ENCODE measurements at regions not wholly inside any gene's neighbourhood (a gene's known extent, or its start where the extent isn't known, plus 50 kb on each side); places are given as distances from the start of the nearest gene placed in this dataset.

DNA sequence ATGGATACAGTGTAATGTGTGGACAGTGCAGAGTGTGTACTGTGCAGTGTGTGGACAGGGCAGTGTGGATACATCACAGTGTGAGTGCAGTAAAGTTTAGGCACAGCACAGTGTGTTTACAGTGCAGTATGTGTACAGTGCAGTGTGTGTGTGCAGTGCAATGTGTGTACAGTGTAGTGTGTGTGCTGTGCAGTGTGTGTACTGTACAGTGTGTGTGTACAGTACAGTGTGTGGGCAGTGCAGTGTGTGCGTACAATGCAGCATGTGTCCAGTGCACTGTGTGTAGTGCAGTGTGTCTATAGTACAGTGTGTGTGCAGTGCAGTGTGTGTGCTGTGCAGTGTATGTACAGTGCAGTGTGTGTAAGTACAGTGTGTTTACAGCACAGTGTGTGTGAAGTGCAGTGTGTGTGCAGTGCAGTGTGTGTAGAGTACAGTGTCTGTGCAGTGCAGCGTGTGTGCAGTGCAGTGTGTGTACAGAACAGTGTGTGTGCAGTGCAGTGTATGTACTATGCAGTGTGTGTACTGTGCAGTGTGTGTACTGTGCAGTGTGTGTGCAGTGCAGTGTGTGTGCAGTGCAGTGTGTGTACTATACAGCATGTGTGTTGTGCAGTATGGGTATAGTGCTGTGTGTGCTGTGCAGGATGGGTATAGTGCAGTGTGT lies 385.2 kb downstream of the KIF16B start:
- no peaks in the 10 kb centered on the region for H3K36me3 ChIP-seq
- DNase-seq: no peak
- no peaks in the 10 kb centered on the region for H3K27me3 ChIP-seq (ENCODE audit: insufficient read depth, low read depth, severe bottlenecking)
- TF ChIP-seq, protein P1, sequence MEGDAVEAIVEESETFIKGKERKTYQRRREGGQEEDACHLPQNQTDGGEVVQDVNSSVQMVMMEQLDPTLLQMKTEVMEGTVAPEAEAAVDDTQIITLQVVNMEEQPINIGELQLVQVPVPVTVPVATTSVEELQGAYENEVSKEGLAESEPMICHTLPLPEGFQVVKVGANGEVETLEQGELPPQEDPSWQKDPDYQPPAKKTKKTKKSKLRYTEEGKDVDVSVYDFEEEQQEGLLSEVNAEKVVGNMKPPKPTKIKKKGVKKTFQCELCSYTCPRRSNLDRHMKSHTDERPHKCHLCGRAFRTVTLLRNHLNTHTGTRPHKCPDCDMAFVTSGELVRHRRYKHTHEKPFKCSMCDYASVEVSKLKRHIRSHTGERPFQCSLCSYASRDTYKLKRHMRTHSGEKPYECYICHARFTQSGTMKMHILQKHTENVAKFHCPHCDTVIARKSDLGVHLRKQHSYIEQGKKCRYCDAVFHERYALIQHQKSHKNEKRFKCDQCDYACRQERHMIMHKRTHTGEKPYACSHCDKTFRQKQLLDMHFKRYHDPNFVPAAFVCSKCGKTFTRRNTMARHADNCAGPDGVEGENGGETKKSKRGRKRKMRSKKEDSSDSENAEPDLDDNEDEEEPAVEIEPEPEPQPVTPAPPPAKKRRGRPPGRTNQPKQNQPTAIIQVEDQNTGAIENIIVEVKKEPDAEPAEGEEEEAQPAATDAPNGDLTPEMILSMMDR (IDR thresholded peaks at IDR 0.05; ENCODE audit: low read depth, low read length): no peak
- no peaks in the 10 kb centered on the region for H3K9me3 ChIP-seq (ENCODE audit: severe bottlenecking)
- no peak overlapping the region for H3K4me3 ChIP-seq (ENCODE audit: low read depth, low read length)
- H3K27ac ChIP-seq: no peak overlapping the region

DNA sequence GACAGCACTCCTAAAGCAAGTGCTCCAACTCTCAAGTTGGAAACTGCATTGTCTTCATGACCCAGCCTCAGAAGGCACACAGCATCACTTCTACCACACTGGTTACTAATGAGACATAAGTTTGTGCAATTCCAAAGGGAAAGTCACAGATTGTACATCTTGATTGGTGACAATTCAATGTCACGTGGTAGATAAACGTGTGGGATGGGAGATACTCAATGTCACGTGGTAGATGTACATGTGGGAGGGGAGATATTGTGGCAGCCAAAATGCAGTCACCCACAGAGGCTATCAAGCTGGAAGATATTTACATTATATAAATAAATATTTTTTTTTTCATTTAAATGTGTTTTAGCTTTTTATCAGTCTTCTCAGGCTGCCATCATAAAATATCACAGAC lies 393.3 kb downstream of the KIF16B start:
- no peak overlapping the region for H3K4me3 ChIP-seq (ENCODE audit: low read depth, low read length)
- H3K36me3 ChIP-seq: no peaks in the 10 kb centered on the region
- H3K9me3 ChIP-seq (ENCODE audit: severe bottlenecking): no peaks in the 10 kb centered on the region
- DNase-seq: no peak
- TF ChIP-seq, protein P1 (IDR thresholded peaks at IDR 0.05; ENCODE audit: low read depth, low read length): no peak
- H3K27me3 ChIP-seq (ENCODE audit: insufficient read depth, low read depth, severe bottlenecking): no peaks in the 10 kb centered on the region
- no peak overlapping the region for H3K27ac ChIP-seq

DNA sequence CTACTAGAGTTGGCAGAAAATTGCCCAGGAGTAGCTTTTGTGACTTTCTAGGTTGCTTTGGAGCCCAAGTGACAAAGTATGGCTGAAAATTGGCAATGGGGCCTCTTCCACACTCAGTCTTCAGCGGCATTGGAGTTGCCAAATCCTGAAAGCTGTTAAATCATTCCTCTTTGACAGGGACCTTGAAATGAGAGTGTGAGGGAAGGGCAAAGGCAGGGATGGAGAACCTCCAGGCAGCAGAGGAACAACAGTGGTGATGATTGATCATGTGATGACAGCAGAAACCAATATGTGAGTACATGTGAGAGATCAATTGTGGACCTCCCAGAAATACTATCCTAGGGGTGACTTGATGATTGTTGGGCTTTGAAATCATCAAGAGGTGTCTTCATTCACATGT lies 393.9 kb downstream of the KIF16B start:
- TF ChIP-seq, protein P1 (IDR thresholded peaks at IDR 0.05; ENCODE audit: low read depth, low read length): no peak
- Histone ChIP-seq H3K9me3 (ENCODE audit: severe bottlenecking) (no peaks in the 10 kb centered on the region), H3K27ac (no peak overlapping the region), H3K36me3 (no peaks in the 10 kb centered on the region), H3K27me3 (ENCODE audit: insufficient read depth, low read depth, severe bottlenecking) (no peaks in the 10 kb centered on the region), H3K4me3 (ENCODE audit: low read depth, low read length) (no peak overlapping the region)
- no peak for DNase-seq

DNA sequence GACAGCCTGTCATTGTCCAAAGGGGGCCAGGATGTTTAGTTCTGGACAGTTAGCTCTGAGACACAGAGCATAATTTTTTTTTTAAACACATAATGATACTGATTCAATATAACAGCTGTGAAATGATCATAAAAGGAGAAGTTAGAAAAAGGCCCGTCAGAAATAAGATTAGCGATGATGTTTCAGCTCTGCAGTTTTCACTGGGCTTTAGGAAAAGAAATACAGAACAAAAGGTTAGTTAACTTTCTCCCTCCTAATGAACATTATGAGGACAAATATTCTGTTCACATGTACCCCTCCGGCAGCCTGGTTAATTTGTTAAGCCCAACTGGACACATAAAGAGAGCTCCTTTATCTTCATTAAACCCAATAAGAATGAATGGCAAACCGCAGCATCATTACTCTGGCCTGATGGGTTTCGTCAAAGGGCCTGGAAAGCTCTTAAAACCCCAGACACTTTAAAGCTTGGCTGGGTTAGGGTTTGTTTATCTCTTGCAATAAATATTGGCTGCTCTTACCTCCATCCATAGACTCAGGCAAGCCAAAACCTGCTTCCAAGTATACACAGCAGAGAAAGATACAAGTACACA lies 394.6 kb downstream of the KIF16B start:
- DNase-seq: no peak
- H3K36me3 ChIP-seq: no peaks in the 10 kb centered on the region
- no peaks in the 10 kb centered on the region for H3K27me3 ChIP-seq (ENCODE audit: insufficient read depth, low read depth, severe bottlenecking)
- TF ChIP-seq, protein P1 (IDR thresholded peaks at IDR 0.05; ENCODE audit: low read depth, low read length): no peak
- H3K27ac ChIP-seq: no peak overlapping the region
- H3K9me3 ChIP-seq (ENCODE audit: severe bottlenecking): no peaks in the 10 kb centered on the region
- H3K4me3 ChIP-seq (ENCODE audit: low read depth, low read length): no peak overlapping the region

DNA sequence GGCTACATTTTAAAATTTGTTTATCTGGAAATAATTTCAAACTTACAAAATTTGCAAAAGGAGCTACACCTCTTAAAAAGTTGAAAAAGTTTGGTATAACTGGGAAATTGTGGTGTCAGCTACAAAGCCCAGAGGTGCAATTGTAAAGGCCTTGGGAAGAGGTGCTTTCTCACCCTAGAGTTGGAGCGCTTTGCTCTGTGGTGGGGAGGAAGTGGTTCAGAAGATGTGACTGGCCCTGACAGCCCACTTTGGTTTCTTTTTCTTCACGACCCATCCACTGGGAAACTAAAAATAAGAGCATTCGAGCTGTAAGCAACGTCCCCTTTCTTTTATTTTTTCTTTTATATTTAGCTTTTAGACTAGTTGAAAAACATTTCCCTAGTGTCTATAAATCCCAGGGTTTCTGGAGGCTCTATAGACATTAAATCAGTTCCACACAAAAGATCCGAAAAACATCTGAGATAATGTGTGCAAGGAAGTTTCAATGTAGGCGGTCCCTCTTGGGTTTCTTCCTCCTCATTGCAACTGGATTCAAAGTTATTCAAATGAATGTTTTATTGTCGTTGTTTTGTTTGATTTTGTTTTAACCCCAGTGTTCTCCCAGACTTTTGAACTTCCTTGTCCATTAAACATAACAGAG lies 397.8 kb downstream of the KIF16B start:
- H3K9me3 ChIP-seq (ENCODE audit: severe bottlenecking): no peaks in the 10 kb centered on the region
- H3K36me3 ChIP-seq: no peaks in the 10 kb centered on the region
- TF ChIP-seq, protein P1 (IDR thresholded peaks at IDR 0.05; ENCODE audit: low read depth, low read length): no peak
- no peaks in the 10 kb centered on the region for H3K27me3 ChIP-seq (ENCODE audit: insufficient read depth, low read depth, severe bottlenecking)
- DNase-seq: no peak
- H3K4me3 ChIP-seq (ENCODE audit: low read depth, low read length): no peak overlapping the region
- H3K27ac ChIP-seq: no peak overlapping the region

Measured in WERI-Rb-1 (cell line).